ENCODE measurements at regions not wholly inside any gene's neighbourhood (a gene's known extent, or its start where the extent isn't known, plus 50 kb on each side); places are given as distances from the start of the nearest gene placed in this dataset.

- TF ChIP-seq, protein P1, sequence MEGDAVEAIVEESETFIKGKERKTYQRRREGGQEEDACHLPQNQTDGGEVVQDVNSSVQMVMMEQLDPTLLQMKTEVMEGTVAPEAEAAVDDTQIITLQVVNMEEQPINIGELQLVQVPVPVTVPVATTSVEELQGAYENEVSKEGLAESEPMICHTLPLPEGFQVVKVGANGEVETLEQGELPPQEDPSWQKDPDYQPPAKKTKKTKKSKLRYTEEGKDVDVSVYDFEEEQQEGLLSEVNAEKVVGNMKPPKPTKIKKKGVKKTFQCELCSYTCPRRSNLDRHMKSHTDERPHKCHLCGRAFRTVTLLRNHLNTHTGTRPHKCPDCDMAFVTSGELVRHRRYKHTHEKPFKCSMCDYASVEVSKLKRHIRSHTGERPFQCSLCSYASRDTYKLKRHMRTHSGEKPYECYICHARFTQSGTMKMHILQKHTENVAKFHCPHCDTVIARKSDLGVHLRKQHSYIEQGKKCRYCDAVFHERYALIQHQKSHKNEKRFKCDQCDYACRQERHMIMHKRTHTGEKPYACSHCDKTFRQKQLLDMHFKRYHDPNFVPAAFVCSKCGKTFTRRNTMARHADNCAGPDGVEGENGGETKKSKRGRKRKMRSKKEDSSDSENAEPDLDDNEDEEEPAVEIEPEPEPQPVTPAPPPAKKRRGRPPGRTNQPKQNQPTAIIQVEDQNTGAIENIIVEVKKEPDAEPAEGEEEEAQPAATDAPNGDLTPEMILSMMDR (IDR thresholded peaks at IDR 0.05; ENCODE audit: poor library complexity, severe bottlenecking): no peak
- Histone ChIP-seq H3K4me3 (ENCODE audit: severe bottlenecking) (no peak overlapping the region), H3K36me3 (ENCODE audit: low read depth) (no peaks in the 10 kb centered on the region), H3K4me1 (ENCODE audit: insufficient read depth, poor library complexity, severe bottlenecking) (no peaks in the 10 kb centered on the region), H3K9me3 (ENCODE audit: severe bottlenecking) (no peaks in the 10 kb centered on the region), H3K27me3 (ENCODE audit: insufficient read depth, poor library complexity, severe bottlenecking) (no peaks in the 10 kb centered on the region), H3K27ac (ENCODE audit: poor library complexity, severe bottlenecking) (no peak overlapping the region)
- ATAC-seq (ENCODE audit: low read depth) (no peak), DNase-seq (ENCODE audit: low spot score) (no peak)
Observed at GRCh38 chrX:7720519-7720918, 122.5 kb upstream of the VCX start.

GRCh38 chrX:7714351-7714750 is 128.6 kb upstream of the VCX start:
- no peak overlapping the region for H3K27ac ChIP-seq (ENCODE audit: poor library complexity, severe bottlenecking)
- TF ChIP-seq, protein P1 (IDR thresholded peaks at IDR 0.05; ENCODE audit: poor library complexity, severe bottlenecking): no peak
- H3K4me1 ChIP-seq (ENCODE audit: insufficient read depth, poor library complexity, severe bottlenecking): no peaks in the 10 kb centered on the region
- no peak overlapping the region for H3K4me3 ChIP-seq (ENCODE audit: severe bottlenecking)
- ATAC-seq (ENCODE audit: low read depth) (no peak), DNase-seq (ENCODE audit: low spot score) (no peak)
- H3K36me3 ChIP-seq (ENCODE audit: low read depth): no peaks in the 10 kb centered on the region
- H3K9me3 ChIP-seq (ENCODE audit: severe bottlenecking): no peaks in the 10 kb centered on the region
- H3K27me3 ChIP-seq (ENCODE audit: insufficient read depth, poor library complexity, severe bottlenecking): no peaks in the 10 kb centered on the region

DNA sequence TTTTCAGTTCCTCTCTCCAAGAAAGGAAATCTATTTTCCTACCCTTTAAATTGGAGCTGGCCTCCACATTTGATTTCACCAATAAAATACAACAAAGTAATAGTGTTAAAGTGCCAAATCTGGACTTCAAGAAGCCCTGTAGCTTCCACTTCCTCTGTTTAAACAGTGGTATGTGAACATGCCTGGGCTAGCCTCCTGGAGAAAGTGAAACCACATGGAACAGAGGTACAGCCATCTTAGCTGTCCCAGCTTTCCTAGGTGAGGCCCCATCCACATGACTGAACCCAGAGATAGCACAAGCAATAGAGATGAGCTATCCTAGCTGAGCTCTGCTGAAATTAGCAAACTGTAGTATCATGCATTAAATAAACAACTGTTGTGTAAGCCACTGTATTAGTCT is 131.8 kb upstream of the VCX start:
- no peak for DNase-seq (ENCODE audit: low spot score)
- Histone ChIP-seq H3K36me3 (ENCODE audit: low read depth) (no peaks in the 10 kb centered on the region), H3K4me3 (ENCODE audit: severe bottlenecking) (no peak overlapping the region), H3K27ac (ENCODE audit: poor library complexity, severe bottlenecking) (no peak overlapping the region), H3K4me1 (ENCODE audit: insufficient read depth, poor library complexity, severe bottlenecking) (no peaks in the 10 kb centered on the region), H3K27me3 (ENCODE audit: insufficient read depth, poor library complexity, severe bottlenecking) (no peaks in the 10 kb centered on the region), H3K9me3 (ENCODE audit: severe bottlenecking) (no peaks in the 10 kb centered on the region)
- TF ChIP-seq, protein P1 (IDR thresholded peaks at IDR 0.05; ENCODE audit: poor library complexity, severe bottlenecking): no peak
- ATAC-seq (ENCODE audit: low read depth): peak; percentile 62; the same call in 1 of the 3 replicates

- Histone ChIP-seq H3K4me3 (ENCODE audit: severe bottlenecking) (no peak overlapping the region), H3K27ac (ENCODE audit: poor library complexity, severe bottlenecking) (no peak overlapping the region), H3K4me1 (ENCODE audit: insufficient read depth, poor library complexity, severe bottlenecking) (no peaks in the 10 kb centered on the region), H3K9me3 (ENCODE audit: severe bottlenecking) (no peaks in the 10 kb centered on the region), H3K27me3 (ENCODE audit: insufficient read depth, poor library complexity, severe bottlenecking) (no peaks in the 10 kb centered on the region), H3K36me3 (ENCODE audit: low read depth) (no peaks in the 10 kb centered on the region)
- ATAC-seq (ENCODE audit: low read depth) (no peak), DNase-seq (ENCODE audit: low spot score) (no peak)
- TF ChIP-seq, protein P1 (IDR thresholded peaks at IDR 0.05; ENCODE audit: poor library complexity, severe bottlenecking): no peak
Observed at GRCh38 chrX:7709845-7710244, 133.1 kb upstream of the VCX start.

DNA sequence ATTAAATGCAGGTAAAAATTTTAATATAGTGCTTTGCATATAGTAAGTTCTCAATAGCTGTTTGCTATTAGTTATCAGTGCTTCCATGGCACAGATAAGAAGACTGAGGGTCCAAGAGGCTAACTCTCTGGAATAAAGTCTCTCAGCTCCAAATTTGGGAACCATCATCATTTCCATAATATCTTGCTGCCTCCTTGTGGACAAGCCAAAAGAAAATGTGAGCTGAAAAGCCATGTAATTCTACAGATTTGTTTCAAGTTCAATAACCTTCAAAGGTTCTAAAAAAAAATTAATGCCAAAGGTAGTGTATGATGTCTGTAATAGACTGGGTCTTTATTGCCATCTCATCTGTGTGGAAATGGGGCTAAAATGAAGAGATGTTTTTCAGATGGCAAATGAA is 136.9 kb upstream of the VCX start:
- no peak overlapping the region for H3K27ac ChIP-seq (ENCODE audit: poor library complexity, severe bottlenecking)
- no peaks in the 10 kb centered on the region for H3K4me1 ChIP-seq (ENCODE audit: insufficient read depth, poor library complexity, severe bottlenecking)
- ATAC-seq (ENCODE audit: low read depth): no peak
- H3K9me3 ChIP-seq (ENCODE audit: severe bottlenecking): no peaks in the 10 kb centered on the region
- no peaks in the 10 kb centered on the region for H3K27me3 ChIP-seq (ENCODE audit: insufficient read depth, poor library complexity, severe bottlenecking)
- no peaks in the 10 kb centered on the region for H3K36me3 ChIP-seq (ENCODE audit: low read depth)
- H3K4me3 ChIP-seq (ENCODE audit: severe bottlenecking): no peak overlapping the region
- DNase-seq (ENCODE audit: low spot score): no peak
- TF ChIP-seq, protein P1 (IDR thresholded peaks at IDR 0.05; ENCODE audit: poor library complexity, severe bottlenecking): peak; percentile 30

Measured in RWPE2 (cell line).